GM12878 (cell line): ENCODE measurements at regions not wholly inside any gene's neighbourhood (a gene's known extent, or its start where the extent isn't known, plus 50 kb on each side); places are given as distances from the start of the nearest gene placed in this dataset.

Experiments
- ATAC-seq: fragments of 200-7000 bp; cut with Tn5 transposase; 3 replicates; pipeline ENCODE4 v1.9.1; 2020; ENCODE audit warnings: mild to moderate bottlenecking, moderate library complexity
- BruUV-seq: library from RNA; stranded (reverse); fragments of 400-500 nt; replicated peaks from 2 replicates; lab custom pipeline; 2021; lab: Mats Ljungman, UMichigan
- CTCF ChIA-PET: fragments of 300-600 bp; sonication (Branson Sonifier 250); formaldehyde crosslinking; extraction: SDS; loops from one replicate; lab custom pipeline; 2021; ENCODE audit warnings: inconsistent platforms; lab: Yijun Ruan, JAX
- POLR2A ChIA-PET: fragments of 350-600 bp; formaldehyde crosslinking; extraction: SDS; loops from one replicate; lab custom pipeline; 2021; ENCODE audit warnings: inconsistent platforms; lab: Charles Lee
- RAD21 ChIA-PET: fragments of 300-600 bp; sonication (Branson Sonifier 250); formaldehyde crosslinking; loops from one replicate; lab custom pipeline; 2023; ENCODE audit warnings: antibody characterized with exemption; ENCODE audit not compliant: unreplicated experiment; lab: Charles Lee
- SMC1A ChIA-PET: fragments of 300-600 bp; sonication (Branson Sonifier 250); formaldehyde crosslinking; loops from one replicate; lab custom pipeline; 2023; ENCODE audit not compliant: unreplicated experiment, uncharacterized antibody; lab: Charles Lee
- DNase-seq: peaks from one replicate; pipeline ENCODE4 v3.0.0-alpha.2; 2011; ENCODE audit warnings: low read depth, low spot score
- FAIRE-seq: peaks from 3 replicates; lab custom pipeline; 2011; peaks lifted over from hg19 to GRCh38; lab: Jason Lieb, UNC
- H2AFZ ChIP-seq: 2 replicates; pipeline ENCODE4 v1.6.0; 2011; ENCODE audit warnings: low read depth, low read length, control low read depth; ENCODE audit not compliant: control insufficient read depth
- H3K27ac ChIP-seq: 2 replicates; pipeline ENCODE4 v1.5.1; 2011; ENCODE audit warnings: control low read depth; ENCODE audit not compliant: control insufficient read depth, insufficient read depth
- H3K27me3 ChIP-seq, 2 experiments: replicated peaks in 1 of 2; 2 replicates each; pipeline versions ENCODE4 v1.6.0 to v1.6.1; 2011; ENCODE audit warnings: low read length in 1 of 2; ENCODE audit not compliant: control insufficient read depth in 2 of 2, insufficient read depth in 2 of 2
- H3K36me3 ChIP-seq, 2 experiments: 2 replicates each; pipeline ENCODE4 v1.5.1; 2011; ENCODE audit warnings: low read length in 1 of 2; ENCODE audit not compliant: control insufficient read depth in 2 of 2, insufficient read depth in 2 of 2
- H3K4me1 ChIP-seq: 2 replicates; pipeline ENCODE4 v1.6.1; 2011; ENCODE audit warnings: mild to moderate bottlenecking, low read length, moderate library complexity, mixed read lengths; ENCODE audit not compliant: control insufficient read depth, insufficient read depth
- H3K4me2 ChIP-seq: 2 replicates; pipeline ENCODE4 v1.6.0; 2011; ENCODE audit warnings: control low read depth; ENCODE audit not compliant: control insufficient read depth, insufficient read depth
- H3K4me3 ChIP-seq: fragments of 200-600 bp; sonication (generic); 2 replicates; pipeline ENCODE4 v1.5.1; 2016
- H3K79me2 ChIP-seq: 2 replicates; pipeline ENCODE4 v1.6.0; 2011; ENCODE audit warnings: low read length; ENCODE audit not compliant: control insufficient read depth, insufficient read depth
- H3K9ac ChIP-seq: 2 replicates; pipeline ENCODE4 v1.8.0; 2011; ENCODE audit warnings: low read length, control low read depth, mixed read lengths; ENCODE audit not compliant: control insufficient read depth, insufficient read depth
- H3K9me3 ChIP-seq: replicated peaks from 3 replicates; pipeline ENCODE4 v1.5.1; 2011; ENCODE audit warnings: mild to moderate bottlenecking, low read length; ENCODE audit not compliant: control insufficient read depth, insufficient read depth
- H4K20me1 ChIP-seq: 2 replicates; pipeline ENCODE4 v1.6.0; 2011; ENCODE audit not compliant: control insufficient read depth, insufficient read depth
- ASH2L ChIP-seq: fragments of 300-600, 200-600 bp; sonication (generic); IDR thresholded peaks from 2 replicates; pipeline ENCODE4 v1.6.1; 2017; ENCODE audit warnings: low read depth, mild to moderate bottlenecking, borderline replicate concordance
- ATF7 ChIP-seq: fragments of 450-650 bp; IDR thresholded peaks from 2 replicates; pipeline ENCODE4 v1.6.1; 2016; ENCODE audit warnings: low read depth, mild to moderate bottlenecking
- CREM ChIP-seq: IDR thresholded peaks from 2 replicates; pipeline ENCODE4 v1.6.1; 2014; ENCODE audit warnings: antibody characterized with exemption, low read depth
- ETV6 ChIP-seq, 2 experiments: fragments of 450-650 bp in 1 of 2; IDR thresholded peaks in 1 of 2; conservative IDR thresholded peaks in 1 of 2; 2 replicates each; pipeline ENCODE4 v1.6.1; 2014; ENCODE audit warnings: antibody characterized with exemption in 1 of 2, borderline replicate concordance in 1 of 2, low read depth in 1 of 2, mild to moderate bottlenecking in 1 of 2, moderate library complexity in 1 of 2
- KAT2A ChIP-seq: conservative IDR thresholded peaks from 2 replicates; pipeline ENCODE4 v1.6.1; 2011; ENCODE audit warnings: low read depth, low read length; ENCODE audit not compliant: control insufficient read depth
- NFYA ChIP-seq: IDR thresholded peaks from 2 replicates; pipeline ENCODE4 v1.6.1; 2011; ENCODE audit warnings: low read depth, mild to moderate bottlenecking, low read length, improper control_type of control experiment, borderline replicate concordance
- POLR2AphosphoS2 ChIP-seq: IDR thresholded peaks from 2 replicates; pipeline ENCODE4 v1.6.1; 2011; ENCODE audit warnings: low read depth, mild to moderate bottlenecking, low read length, improper control_type of control experiment, moderate library complexity
- RAD21 ChIP-seq: IDR thresholded peaks from 2 replicates; pipeline ENCODE4 v1.6.1; 2011; ENCODE audit warnings: mild to moderate bottlenecking, low read depth, low read length, moderate library complexity; ENCODE audit not compliant: insufficient read depth
- RBBP5 ChIP-seq: fragments of 200-600 bp; sonication (generic); conservative IDR thresholded peaks from 2 replicates; pipeline ENCODE4 v1.6.1; 2016
- STAT1 ChIP-seq: fragments of 450-650 bp; conservative IDR thresholded peaks from 2 replicates; pipeline ENCODE4 v1.6.1; 2014; ENCODE audit warnings: antibody characterized with exemption, mild to moderate bottlenecking
- YBX1 ChIP-seq: fragments of 450-650 bp; IDR thresholded peaks from 2 replicates; pipeline ENCODE4 v1.6.1; 2016; ENCODE audit warnings: antibody characterized with exemption
- WGBS: methylation state at CpG from one replicate; pipeline ENCODE4 v1.1.6; 2016; ENCODE audit warnings: low lambda C conversion rate; ENCODE audit not compliant: insufficient replicate concordance, insufficient coverage; ENCODE audit errors: missing lambda C conversion rate; 5-methylcytosine and 5-hydroxymethylcytosine counted together
- in situ Hi-C: fragments of 300-500 bp; cut with MboI; formaldehyde crosslinking; loops from 9 replicates; pipeline ENCODE4 v1.14.3; 2018; ENCODE audit warnings: mixed read lengths
- intact Hi-C: fragments of 100-400 bp; cut with micrococcal nuclease; formaldehyde crosslinking; loops from one replicate; pipeline ENCODE4 v1.14.2; 2022; ENCODE audit not compliant: unreplicated experiment

- Histone ChIP-seq H3K36me3 (no peaks in the 10 kb centered on the region), H3K27me3 (no peaks in the 10 kb centered on the region), H3K27ac (no peak overlapping the region), H2AFZ (no peak overlapping the region), H3K4me1 (no peaks in the 10 kb centered on the region; the same call in 1 of the 2 replicates), H3K79me2 (no peaks in the 10 kb centered on the region), H4K20me1 (no peaks in the 10 kb centered on the region), H3K4me3 (no peak overlapping the region), H3K9me3 (no peaks in the 10 kb centered on the region), H3K9ac (no peak overlapping the region), H3K4me2 (no peak overlapping the region)
- BruUV-seq, result no TSS peak
- ChIA-PET RAD21 (no interaction called here), CTCF (interaction anchor here (1.1 kb wide), 1 partner anchor 10 kb away, joined by 4 read pairs; no protein-coding TSS in a partner anchor), POLR2A (no interaction called here), SMC1A (interaction anchor here (0.9 to 1.6 kb wide), 4 partner anchors 10 to 178 kb away, joined by 3 to 4 read pairs (median 4); no protein-coding TSS in a partner anchor)
- FAIRE-seq (no peak), ATAC-seq (no peak), DNase-seq (no peak)
- no peak for TF ChIP-seq RAD21
- TF ChIP-seq STAT1, result no peak
- no peak for TF ChIP-seq KAT2A
- no peak for TF ChIP-seq RBBP5
- no peak for TF ChIP-seq ASH2L
- TF ChIP-seq YBX1, result no peak
- no peak for TF ChIP-seq ETV6 (conservative IDR thresholded peaks at IDR 0.05 in 1 of 2, IDR thresholded peaks at IDR 0.05 in 1 of 2; ENCODE audit: borderline replicate concordance in 1 of 2, low read depth in 1 of 2)
- TF ChIP-seq POLR2AphosphoS2, result no peak
- no peak for TF ChIP-seq ATF7
- TF ChIP-seq CREM, result no peak
- TF ChIP-seq NFYA, result no peak
- 15% methylated on average over 2 of the region's 2 CpGs for WGBS
- in situ Hi-C loops (no loop called here), intact Hi-C loops (no loop called here)
Measured at GRCh38 chr2:176969642-176970359, 242.8 kb upstream of the HNRNPA3 start.
